Spleen (tissue), 7 donors: ENCODE measurements at regions not wholly inside any gene's neighbourhood (a gene's known extent, or its start where the extent isn't known, plus 50 kb on each side); places are given as distances from the start of the nearest gene placed in this dataset.

Source experiments
- POLR2A ChIP-seq, 3 donors: fragments of 450-650 bp; IDR thresholded peaks; one replicate each; pipeline ENCODE4 v1.5.1; 2017; ENCODE audit warnings: antibody characterized with exemption in 3 of 3, mild to moderate bottlenecking in 1 of 3
- POLR2AphosphoS5 ChIP-seq, 3 donors: sonication (generic); formaldehyde crosslinking; IDR thresholded peaks; one replicate each; pipeline ENCODE4 v1.5.1; 2017; ENCODE audit warnings: antibody characterized with exemption in 3 of 3
- TF ChIP-seq, protein P1 (sequence below), 11 experiments: fragments of 200-600 bp in 7 of 11; fragments of 450-650 bp in 4 of 11; sonication (generic) in 4 of 11; IDR thresholded peaks in 8 of 11; conservative IDR thresholded peaks in 3 of 11; 1 replicate in 7 of 11; 2 replicates in 4 of 11; pipeline versions ENCODE4 v1.4.0 to v1.8.0; 2016 to 2021; ENCODE audit warnings: antibody characterized with exemption in 11 of 11, inconsistent platforms in 4 of 11, mild to moderate bottlenecking in 1 of 11
- donor health status: DM: no; HTN: no; CAD: no; lungs with moderate emphysema.
- donor health status: DM: no; HTN: no; CAD: no.
- donor health status: DM: no; HTN: no; CAD: no.

- TF ChIP-seq, protein P1, sequence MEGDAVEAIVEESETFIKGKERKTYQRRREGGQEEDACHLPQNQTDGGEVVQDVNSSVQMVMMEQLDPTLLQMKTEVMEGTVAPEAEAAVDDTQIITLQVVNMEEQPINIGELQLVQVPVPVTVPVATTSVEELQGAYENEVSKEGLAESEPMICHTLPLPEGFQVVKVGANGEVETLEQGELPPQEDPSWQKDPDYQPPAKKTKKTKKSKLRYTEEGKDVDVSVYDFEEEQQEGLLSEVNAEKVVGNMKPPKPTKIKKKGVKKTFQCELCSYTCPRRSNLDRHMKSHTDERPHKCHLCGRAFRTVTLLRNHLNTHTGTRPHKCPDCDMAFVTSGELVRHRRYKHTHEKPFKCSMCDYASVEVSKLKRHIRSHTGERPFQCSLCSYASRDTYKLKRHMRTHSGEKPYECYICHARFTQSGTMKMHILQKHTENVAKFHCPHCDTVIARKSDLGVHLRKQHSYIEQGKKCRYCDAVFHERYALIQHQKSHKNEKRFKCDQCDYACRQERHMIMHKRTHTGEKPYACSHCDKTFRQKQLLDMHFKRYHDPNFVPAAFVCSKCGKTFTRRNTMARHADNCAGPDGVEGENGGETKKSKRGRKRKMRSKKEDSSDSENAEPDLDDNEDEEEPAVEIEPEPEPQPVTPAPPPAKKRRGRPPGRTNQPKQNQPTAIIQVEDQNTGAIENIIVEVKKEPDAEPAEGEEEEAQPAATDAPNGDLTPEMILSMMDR (IDR thresholded peaks at IDR 0.05 in 8 of 11, conservative IDR thresholded peaks at IDR 0.05 in 3 of 11), result no peak
- TF ChIP-seq POLR2AphosphoS5 (IDR thresholded peaks at IDR 0.05) (no peak), POLR2A (IDR thresholded peaks at IDR 0.05) (no peak)
These were observed 472.7 kb upstream of the HS6ST1 start for GRCh38 chr2:128791120-128791984.
